ENCODE measurements at regions not wholly inside any gene's neighbourhood (a gene's known extent, or its start where the extent isn't known, plus 50 kb on each side); places are given as distances from the start of the nearest gene placed in this dataset.

GRCh38 chr1:116252271-116252670 lies 120.8 kb upstream of the ATP1A1 start:
- DNase-seq (ENCODE audit: low spot score in 2 of 2) (no peak), ATAC-seq (ENCODE audit: low read depth) (no peak)
- Mint-ChIP-seq H3K9me3 (no peaks in the 10 kb centered on the region), H3K27ac (no peak overlapping the region), H3K4me1 (no peaks in the 10 kb centered on the region), H3K4me3 (no peak overlapping the region), H3K27me3 (peaks cover 7% of the 10 kb centered on the region), H3K36me3 (no peaks in the 10 kb centered on the region)

- peaks cover 7% of the 10 kb centered on the region for H3K27me3 Mint-ChIP-seq
- DNase-seq (ENCODE audit: low spot score in 2 of 2) = no peak
- no peaks in the 10 kb centered on the region for H3K9me3 Mint-ChIP-seq
- H3K36me3 Mint-ChIP-seq = no peaks in the 10 kb centered on the region
- no peak overlapping the region for H3K27ac Mint-ChIP-seq
- no peaks in the 10 kb centered on the region for H3K4me1 Mint-ChIP-seq
- ATAC-seq (ENCODE audit: low read depth) = no peak
- no peak overlapping the region for H3K4me3 Mint-ChIP-seq
These were observed 120.3 kb upstream of the ATP1A1 start for GRCh38 chr1:116252785-116253184.

GRCh38 chr1:116253566-116254382 lies 119.3 kb upstream of the ATP1A1 start:
- Mint-ChIP-seq H3K36me3 (no peaks in the 10 kb centered on the region), H3K4me1 (no peaks in the 10 kb centered on the region), H3K27ac (no peak overlapping the region), H3K9me3 (no peaks in the 10 kb centered on the region), H3K4me3 (no peak overlapping the region), H3K27me3 (peaks cover 9% of the 10 kb centered on the region)
- DNase-seq (ENCODE audit: low spot score in 2 of 2) (no peak), ATAC-seq (ENCODE audit: low read depth) (no peak)

- Mint-ChIP-seq H3K4me1 (no peaks in the 10 kb centered on the region), H3K9me3 (no peaks in the 10 kb centered on the region), H3K36me3 (no peaks in the 10 kb centered on the region), H3K27me3 (peaks cover 10% of the 10 kb centered on the region), H3K27ac (no peak overlapping the region), H3K4me3 (no peak overlapping the region)
- DNase-seq (ENCODE audit: low spot score in 2 of 2) (no peak), ATAC-seq (ENCODE audit: low read depth) (no peak)
These were observed 118.3 kb upstream of the ATP1A1 start for GRCh38 chr1:116254776-116255175.

- H3K4me1 Mint-ChIP-seq = no peaks in the 10 kb centered on the region
- no peaks in the 10 kb centered on the region for H3K9me3 Mint-ChIP-seq
- H3K27ac Mint-ChIP-seq = no peak overlapping the region
- H3K27me3 Mint-ChIP-seq = peaks cover 9% of the 10 kb centered on the region
- ATAC-seq (ENCODE audit: low read depth) (no peak), DNase-seq (ENCODE audit: low spot score in 2 of 2) (no peak)
- no peak overlapping the region for H3K4me3 Mint-ChIP-seq
- H3K36me3 Mint-ChIP-seq = no peaks in the 10 kb centered on the region
These were observed 117.4 kb upstream of the ATP1A1 start for GRCh38 chr1:116255486-116256285.

- no peaks in the 10 kb centered on the region for H3K4me1 Mint-ChIP-seq
- DNase-seq (ENCODE audit: low spot score in 2 of 2) = no peak
- H3K27me3 Mint-ChIP-seq = peaks cover 12% of the 10 kb centered on the region
- no peaks in the 10 kb centered on the region for H3K36me3 Mint-ChIP-seq
- H3K9me3 Mint-ChIP-seq = no peaks in the 10 kb centered on the region
- H3K4me3 Mint-ChIP-seq = no peak overlapping the region
- ATAC-seq (ENCODE audit: low read depth) = no peak
- no peak overlapping the region for H3K27ac Mint-ChIP-seq
These were observed 116.8 kb upstream of the ATP1A1 start for GRCh38 chr1:116256286-116256649.

GRCh38 chr1:116256875-116257274 lies 116.2 kb upstream of the ATP1A1 start:
- Mint-ChIP-seq H3K4me1 (peaks cover under 1% of the 10 kb centered on the region), H3K4me3 (no peak overlapping the region), H3K9me3 (no peaks in the 10 kb centered on the region), H3K36me3 (no peaks in the 10 kb centered on the region), H3K27ac (no peak overlapping the region), H3K27me3 (peaks cover 13% of the 10 kb centered on the region)
- no peak for ATAC-seq (ENCODE audit: low read depth)
- DNase-seq (ENCODE audit: low spot score in 2 of 2) = no peak

- H3K4me1 Mint-ChIP-seq = peaks cover 2% of the 10 kb centered on the region
- no peak for DNase-seq (ENCODE audit: low spot score in 2 of 2)
- H3K4me3 Mint-ChIP-seq = no peak overlapping the region
- H3K27me3 Mint-ChIP-seq = peaks cover 15% of the 10 kb centered on the region
- no peak for ATAC-seq (ENCODE audit: low read depth)
- no peaks in the 10 kb centered on the region for H3K36me3 Mint-ChIP-seq
- H3K9me3 Mint-ChIP-seq = no peaks in the 10 kb centered on the region
- H3K27ac Mint-ChIP-seq = no peak overlapping the region
These were observed 115.7 kb upstream of the ATP1A1 start for GRCh38 chr1:116257341-116257767.

- Mint-ChIP-seq H3K4me3 (no peak overlapping the region), H3K9me3 (no peaks in the 10 kb centered on the region), H3K27ac (no peak overlapping the region), H3K27me3 (peaks cover 15% of the 10 kb centered on the region), H3K36me3 (no peaks in the 10 kb centered on the region), H3K4me1 (peaks cover 2% of the 10 kb centered on the region)
- DNase-seq (ENCODE audit: low spot score in 2 of 2) = no peak
- no peak for ATAC-seq (ENCODE audit: low read depth)
These were observed 115.2 kb upstream of the ATP1A1 start for GRCh38 chr1:116257836-116258235.

- Mint-ChIP-seq H3K4me1 (peaks cover 2% of the 10 kb centered on the region), H3K27me3 (peaks cover 15% of the 10 kb centered on the region), H3K27ac (no peak overlapping the region), H3K36me3 (no peaks in the 10 kb centered on the region), H3K9me3 (no peaks in the 10 kb centered on the region), H3K4me3 (no peak overlapping the region)
- DNase-seq (ENCODE audit: low spot score in 2 of 2) (no peak), ATAC-seq (ENCODE audit: low read depth) (no peak)
These were observed 114.2 kb upstream of the ATP1A1 start for GRCh38 chr1:116258668-116259419.

- Mint-ChIP-seq H3K27ac (no peak overlapping the region), H3K27me3 (peaks cover 15% of the 10 kb centered on the region), H3K4me1 (peaks cover 2% of the 10 kb centered on the region), H3K9me3 (no peaks in the 10 kb centered on the region), H3K36me3 (no peaks in the 10 kb centered on the region), H3K4me3 (no peak overlapping the region)
- DNase-seq (ENCODE audit: low spot score in 2 of 2) (no peak), ATAC-seq (ENCODE audit: low read depth) (no peak)
These were observed 113.4 kb upstream of the ATP1A1 start for GRCh38 chr1:116259663-116260062.

- peaks cover 2% of the 10 kb centered on the region for H3K4me1 Mint-ChIP-seq
- ATAC-seq (ENCODE audit: low read depth) (no peak), DNase-seq (ENCODE audit: low spot score in 2 of 2) (no peak)
- no peak overlapping the region for H3K27ac Mint-ChIP-seq
- H3K27me3 Mint-ChIP-seq = peaks cover 15% of the 10 kb centered on the region
- no peaks in the 10 kb centered on the region for H3K9me3 Mint-ChIP-seq
- no peaks in the 10 kb centered on the region for H3K36me3 Mint-ChIP-seq
- no peak overlapping the region for H3K4me3 Mint-ChIP-seq
These were observed 112.9 kb upstream of the ATP1A1 start for GRCh38 chr1:116260115-116260514.

GRCh38 chr1:116260621-116261020 lies 112.4 kb upstream of the ATP1A1 start:
- Mint-ChIP-seq H3K4me3 (no peak overlapping the region), H3K27ac (no peak overlapping the region), H3K27me3 (peaks cover 15% of the 10 kb centered on the region), H3K9me3 (no peaks in the 10 kb centered on the region), H3K4me1 (peaks cover 2% of the 10 kb centered on the region), H3K36me3 (no peaks in the 10 kb centered on the region)
- no peak for ATAC-seq (ENCODE audit: low read depth)
- no peak for DNase-seq (ENCODE audit: low spot score in 2 of 2)

- H3K4me1 Mint-ChIP-seq = peaks cover 2% of the 10 kb centered on the region
- ATAC-seq (ENCODE audit: low read depth) = no peak
- no peak overlapping the region for H3K27ac Mint-ChIP-seq
- no peak for DNase-seq (ENCODE audit: low spot score in 2 of 2)
- H3K4me3 Mint-ChIP-seq = no peak overlapping the region
- H3K36me3 Mint-ChIP-seq = no peaks in the 10 kb centered on the region
- no peaks in the 10 kb centered on the region for H3K9me3 Mint-ChIP-seq
- H3K27me3 Mint-ChIP-seq = peaks cover 13% of the 10 kb centered on the region
These were observed 111.8 kb upstream of the ATP1A1 start for GRCh38 chr1:116261227-116261626.

Measured in memory B cell (primary cell).